ENCODE measurements at regions not wholly inside any gene's neighbourhood (a gene's known extent, or its start where the extent isn't known, plus 50 kb on each side); places are given as distances from the start of the nearest gene placed in this dataset.

DNA sequence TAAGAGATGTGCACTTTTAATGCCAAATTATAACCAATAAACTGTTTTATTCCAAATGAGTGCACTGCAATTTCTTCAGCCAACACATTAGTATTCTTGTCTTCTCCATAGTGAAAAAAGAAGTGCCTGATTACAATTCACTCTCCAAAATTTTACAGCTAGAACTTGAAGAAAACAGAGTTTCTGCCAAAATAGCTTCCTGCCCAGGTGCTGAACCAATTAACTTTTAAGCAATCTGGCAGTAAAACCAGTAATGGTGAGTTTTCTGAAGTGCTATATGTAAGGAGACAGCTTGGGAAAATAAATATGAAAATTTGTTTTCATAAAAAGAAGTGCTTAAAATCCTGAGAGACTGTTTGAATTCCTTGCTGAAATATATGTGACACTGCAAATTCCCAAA is 266.0 kb upstream of the NT5E start:
- Histone ChIP-seq H3K27ac (ENCODE audit: low read length in 2 of 2) (no peak overlapping the region), H3K4me2 (replicated peaks; ENCODE audit: low read depth, low read length, poor library complexity, severe bottlenecking) (no peak overlapping the region), H3K9me3 (ENCODE audit: control extremely low read depth in 1 of 3, control insufficient read depth in 2 of 3, insufficient read depth in 1 of 3, low read length in 2 of 3) (no peaks in the 10 kb centered on the region), H3K4me3 (ENCODE audit: control extremely low read depth in 1 of 5, extremely low read depth in 1 of 5, insufficient read depth in 1 of 5, low read depth in 2 of 5, low read length in 4 of 5) (no peak overlapping the region), H3K36me3 (replicated peaks in 1 of 2; ENCODE audit: control extremely low read depth in 1 of 2, control insufficient read depth in 1 of 2, extremely low read depth in 1 of 2, insufficient read depth in 2 of 2, low read length in 1 of 2) (no peaks in the 10 kb centered on the region), H3K4me1 (ENCODE audit: control insufficient read depth in 2 of 2, insufficient read depth in 2 of 2, low read length in 2 of 2) (no peaks in the 10 kb centered on the region), H3K79me2 (ENCODE audit: control insufficient read depth, insufficient read depth, low read length) (no peaks in the 10 kb centered on the region), H4K20me1 (ENCODE audit: control insufficient read depth, insufficient read depth, low read length, poor library complexity, severe bottlenecking) (no peaks in the 10 kb centered on the region), H3K9ac (ENCODE audit: low read length) (no peak overlapping the region), H3K27me3 (replicated peaks in 1 of 4; ENCODE audit: control extremely low read depth in 1 of 4, control insufficient read depth in 3 of 4, insufficient read depth in 4 of 4, low read length in 3 of 4) (no peaks in the 10 kb centered on the region), H2AFZ (ENCODE audit: insufficient read depth, low read depth, low read length, poor library complexity, severe bottlenecking) (no peak overlapping the region)
- Mint-ChIP-seq H3K4me1 (no peaks in the 10 kb centered on the region), H3K27me3 (no peaks in the 10 kb centered on the region), H3K4me3 (no peak overlapping the region), H3K9me3 (ENCODE audit: insufficient read depth) (no peaks in the 10 kb centered on the region), H3K27ac (no peak overlapping the region)
- ATAC-seq (ENCODE audit: low read depth): no peak
- ChIA-PET CTCF (no interaction called here), POLR2A (no interaction called here)
- TF ChIP-seq EZH2 (IDR thresholded peaks at IDR 0.05; ENCODE audit: borderline replicate concordance, insufficient read depth, low read depth, low read length, poor library complexity, severe bottlenecking): no peak
- TF ChIP-seq, protein P1, sequence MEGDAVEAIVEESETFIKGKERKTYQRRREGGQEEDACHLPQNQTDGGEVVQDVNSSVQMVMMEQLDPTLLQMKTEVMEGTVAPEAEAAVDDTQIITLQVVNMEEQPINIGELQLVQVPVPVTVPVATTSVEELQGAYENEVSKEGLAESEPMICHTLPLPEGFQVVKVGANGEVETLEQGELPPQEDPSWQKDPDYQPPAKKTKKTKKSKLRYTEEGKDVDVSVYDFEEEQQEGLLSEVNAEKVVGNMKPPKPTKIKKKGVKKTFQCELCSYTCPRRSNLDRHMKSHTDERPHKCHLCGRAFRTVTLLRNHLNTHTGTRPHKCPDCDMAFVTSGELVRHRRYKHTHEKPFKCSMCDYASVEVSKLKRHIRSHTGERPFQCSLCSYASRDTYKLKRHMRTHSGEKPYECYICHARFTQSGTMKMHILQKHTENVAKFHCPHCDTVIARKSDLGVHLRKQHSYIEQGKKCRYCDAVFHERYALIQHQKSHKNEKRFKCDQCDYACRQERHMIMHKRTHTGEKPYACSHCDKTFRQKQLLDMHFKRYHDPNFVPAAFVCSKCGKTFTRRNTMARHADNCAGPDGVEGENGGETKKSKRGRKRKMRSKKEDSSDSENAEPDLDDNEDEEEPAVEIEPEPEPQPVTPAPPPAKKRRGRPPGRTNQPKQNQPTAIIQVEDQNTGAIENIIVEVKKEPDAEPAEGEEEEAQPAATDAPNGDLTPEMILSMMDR (IDR thresholded peaks at IDR 0.05): no peak
- DNase-seq: no peak
- intact Hi-C loops (cut with micrococcal nuclease): no loop called here

DNA sequence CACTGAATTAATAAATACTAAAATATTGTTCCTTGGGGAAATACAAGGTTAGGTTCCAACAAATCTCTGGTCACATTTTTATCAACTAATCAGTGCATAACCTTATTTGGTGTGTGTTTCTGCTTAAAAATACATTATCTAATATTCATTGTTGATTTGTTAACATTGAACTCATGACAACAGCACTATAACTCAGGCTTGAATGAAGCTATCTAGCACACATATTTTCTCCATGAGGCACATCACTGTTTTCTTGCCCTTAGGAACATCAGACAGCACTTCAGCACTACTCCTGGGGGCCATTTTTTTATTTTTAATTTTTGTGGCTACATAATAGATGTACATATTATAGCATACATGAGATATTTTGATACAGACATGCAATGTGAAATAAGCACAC is 277.2 kb upstream of the NT5E start:
- Histone ChIP-seq H3K4me3 (ENCODE audit: control extremely low read depth in 1 of 5, extremely low read depth in 1 of 5, insufficient read depth in 1 of 5, low read depth in 2 of 5, low read length in 4 of 5) (no peak overlapping the region), H3K79me2 (ENCODE audit: control insufficient read depth, insufficient read depth, low read length) (no peaks in the 10 kb centered on the region), H2AFZ (ENCODE audit: insufficient read depth, low read depth, low read length, poor library complexity, severe bottlenecking) (no peak overlapping the region), H4K20me1 (ENCODE audit: control insufficient read depth, insufficient read depth, low read length, poor library complexity, severe bottlenecking) (no peaks in the 10 kb centered on the region), H3K27ac (ENCODE audit: low read length in 2 of 2) (no peak overlapping the region), H3K9ac (ENCODE audit: low read length) (no peak overlapping the region), H3K9me3 (ENCODE audit: control extremely low read depth in 1 of 3, control insufficient read depth in 2 of 3, insufficient read depth in 1 of 3, low read length in 2 of 3) (no peaks in the 10 kb centered on the region), H3K4me2 (replicated peaks; ENCODE audit: low read depth, low read length, poor library complexity, severe bottlenecking) (no peak overlapping the region), H3K4me1 (ENCODE audit: control insufficient read depth in 2 of 2, insufficient read depth in 2 of 2, low read length in 2 of 2) (no peaks in the 10 kb centered on the region), H3K36me3 (replicated peaks in 1 of 2; ENCODE audit: control extremely low read depth in 1 of 2, control insufficient read depth in 1 of 2, extremely low read depth in 1 of 2, insufficient read depth in 2 of 2, low read length in 1 of 2) (no peaks in the 10 kb centered on the region), H3K27me3 (replicated peaks in 1 of 4; ENCODE audit: control extremely low read depth in 1 of 4, control insufficient read depth in 3 of 4, insufficient read depth in 4 of 4, low read length in 3 of 4) (no peaks in the 10 kb centered on the region)
- CTCF ChIA-PET: no interaction called here
- no peak for TF ChIP-seq EZH2 (IDR thresholded peaks at IDR 0.05; ENCODE audit: borderline replicate concordance, insufficient read depth, low read depth, low read length, poor library complexity, severe bottlenecking)
- TF ChIP-seq, protein P1 (IDR thresholded peaks at IDR 0.05): no peak
- Mint-ChIP-seq H3K27ac (no peak overlapping the region), H3K4me1 (no peaks in the 10 kb centered on the region), H3K4me3 (no peak overlapping the region), H3K27me3 (no peaks in the 10 kb centered on the region), H3K9me3 (ENCODE audit: insufficient read depth) (peaks cover 2% of the 10 kb centered on the region)
- intact Hi-C loops (cut with micrococcal nuclease): no loop called here
- POLR2A ChIA-PET: no interaction called here
- DNase-seq (no peak), ATAC-seq (ENCODE audit: low read depth) (no peak)

Data from B cell (primary cell).